MM.1S (cell line): ENCODE measurements at regions not wholly inside any gene's neighbourhood (a gene's known extent, or its start where the extent isn't known, plus 50 kb on each side); places are given as distances from the start of the nearest gene placed in this dataset.

Experiments used
- DNase-seq: peaks from one replicate; pipeline ENCODE4 v3.0.0-alpha.2; 2015
- H2AFZ ChIP-seq: fragments of 300-600 bp; sonication (generic); 2 replicates; pipeline ENCODE4 v1.6.0; 2016; ENCODE audit warnings: antibody characterized with exemption, low read length
- H3F3A ChIP-seq: fragments of 300-600 bp; sonication (generic); 2 replicates; pipeline ENCODE4 v1.6.1; 2016; ENCODE audit warnings: mild to moderate bottlenecking, antibody characterized with exemption, low read length, moderate library complexity, mixed read lengths; ENCODE audit not compliant: insufficient read depth
- H3K27ac ChIP-seq: fragments of 300-600 bp; sonication (generic); 2 replicates; pipeline ENCODE4 v1.5.1; 2016; ENCODE audit warnings: mild to moderate bottlenecking, low read length
- H3K27me3 ChIP-seq: fragments of 300-600 bp; sonication (generic); replicated peaks from 2 replicates; pipeline ENCODE4 v1.6.0; 2016; ENCODE audit warnings: low read length; ENCODE audit not compliant: insufficient read depth
- H3K36me3 ChIP-seq: fragments of 300-600 bp; sonication (generic); replicated peaks from 2 replicates; pipeline ENCODE4 v1.6.1; 2016; ENCODE audit warnings: mild to moderate bottlenecking, low read length, mixed read lengths; ENCODE audit not compliant: insufficient read depth
- H3K4me1 ChIP-seq: fragments of 300-600 bp; sonication (generic); 2 replicates; pipeline ENCODE4 v1.6.1; 2016; ENCODE audit warnings: low read length, mixed read lengths
- H3K4me2 ChIP-seq: fragments of 300-600 bp; sonication (generic); 2 replicates; pipeline ENCODE4 v1.6.0; 2016; ENCODE audit warnings: low read depth, low read length
- H3K4me3 ChIP-seq: fragments of 300-600 bp; sonication (generic); 2 replicates; pipeline ENCODE4 v1.5.1; 2016; ENCODE audit warnings: low read length, mixed read lengths
- H3K79me2 ChIP-seq: fragments of 300-600 bp; sonication (generic); 2 replicates; pipeline ENCODE4 v1.6.1; 2016; ENCODE audit warnings: mixed run types, low read length, mixed read lengths
- H3K9ac ChIP-seq: fragments of 300-600 bp; sonication (generic); 2 replicates; pipeline ENCODE4 v1.6.1; 2016; ENCODE audit warnings: low read length, mixed read lengths
- H3K9me2 ChIP-seq: fragments of 300-600 bp; sonication (generic); replicated peaks from 2 replicates; pipeline ENCODE4 v1.6.1; 2016; ENCODE audit warnings: mild to moderate bottlenecking, low read length, mixed read lengths; ENCODE audit not compliant: insufficient read depth
- H3K9me3 ChIP-seq: fragments of 300-600 bp; sonication (generic); replicated peaks from 2 replicates; pipeline ENCODE4 v1.6.1; 2016; ENCODE audit warnings: mild to moderate bottlenecking, low read length, mixed read lengths; ENCODE audit not compliant: insufficient read depth
- H4K20me1 ChIP-seq: fragments of 300-600 bp; sonication (generic); 2 replicates; pipeline ENCODE4 v1.6.1; 2016; ENCODE audit warnings: mild to moderate bottlenecking, low read length, moderate library complexity, mixed read lengths; ENCODE audit not compliant: insufficient read depth
- EZH2 ChIP-seq: fragments of 300-600 bp; sonication (generic); optimal IDR thresholded peaks from 2 replicates; pipeline ENCODE3; 2017; ENCODE audit warnings: low read depth, mild to moderate bottlenecking, antibody characterized with exemption, low read length, mixed read lengths
- EZH2phosphoT487 ChIP-seq: fragments of 300-600 bp; sonication (generic); IDR thresholded peaks from 2 replicates; pipeline ENCODE4 v1.6.1; 2018; ENCODE audit warnings: antibody characterized with exemption, low read length
- TF ChIP-seq, protein P1 (sequence below): fragments of 300-600 bp; sonication (generic); IDR thresholded peaks from 2 replicates; pipeline ENCODE4 v1.5.1; 2016; ENCODE audit warnings: antibody characterized with exemption, low read length, mixed read lengths

DNA sequence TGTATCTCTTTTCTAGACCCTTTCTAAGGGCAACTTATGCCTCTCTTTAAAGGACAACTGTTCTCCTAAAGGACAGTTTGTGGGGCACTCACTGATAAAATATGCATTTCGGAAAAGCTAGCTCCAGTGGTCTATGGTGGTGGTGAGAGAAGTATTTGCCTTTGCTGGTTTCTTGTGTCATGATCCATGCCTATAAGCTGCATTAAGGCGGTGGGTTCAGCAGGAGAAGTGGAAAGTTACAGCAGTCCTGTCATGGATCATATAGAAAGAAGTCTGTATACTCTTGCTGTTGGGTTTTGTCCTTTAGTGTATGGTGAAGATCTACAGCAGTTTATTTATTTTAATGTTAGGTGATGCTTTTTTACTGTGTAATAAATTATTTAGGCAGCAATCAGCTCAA is 563.9 kb upstream of the PSMD7 start:
- Histone ChIP-seq H3K4me1 (no peaks in the 10 kb centered on the region), H2AFZ (no peak overlapping the region), H3K27me3 (no peaks in the 10 kb centered on the region), H3K36me3 (no peaks in the 10 kb centered on the region), H3K9me3 (no peaks in the 10 kb centered on the region), H4K20me1 (no peaks in the 10 kb centered on the region), H3K4me2 (no peak overlapping the region), H3K4me3 (no peak overlapping the region), H3K27ac (no peak overlapping the region), H3F3A (no peaks in the 10 kb centered on the region), H3K79me2 (no peaks in the 10 kb centered on the region), H3K9ac (no peak overlapping the region), H3K9me2 (no peaks in the 10 kb centered on the region)
- no peak for DNase-seq
- TF ChIP-seq, protein P1, sequence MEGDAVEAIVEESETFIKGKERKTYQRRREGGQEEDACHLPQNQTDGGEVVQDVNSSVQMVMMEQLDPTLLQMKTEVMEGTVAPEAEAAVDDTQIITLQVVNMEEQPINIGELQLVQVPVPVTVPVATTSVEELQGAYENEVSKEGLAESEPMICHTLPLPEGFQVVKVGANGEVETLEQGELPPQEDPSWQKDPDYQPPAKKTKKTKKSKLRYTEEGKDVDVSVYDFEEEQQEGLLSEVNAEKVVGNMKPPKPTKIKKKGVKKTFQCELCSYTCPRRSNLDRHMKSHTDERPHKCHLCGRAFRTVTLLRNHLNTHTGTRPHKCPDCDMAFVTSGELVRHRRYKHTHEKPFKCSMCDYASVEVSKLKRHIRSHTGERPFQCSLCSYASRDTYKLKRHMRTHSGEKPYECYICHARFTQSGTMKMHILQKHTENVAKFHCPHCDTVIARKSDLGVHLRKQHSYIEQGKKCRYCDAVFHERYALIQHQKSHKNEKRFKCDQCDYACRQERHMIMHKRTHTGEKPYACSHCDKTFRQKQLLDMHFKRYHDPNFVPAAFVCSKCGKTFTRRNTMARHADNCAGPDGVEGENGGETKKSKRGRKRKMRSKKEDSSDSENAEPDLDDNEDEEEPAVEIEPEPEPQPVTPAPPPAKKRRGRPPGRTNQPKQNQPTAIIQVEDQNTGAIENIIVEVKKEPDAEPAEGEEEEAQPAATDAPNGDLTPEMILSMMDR: no peak
- TF ChIP-seq EZH2 (no peak), EZH2phosphoT487 (no peak)

DNA sequence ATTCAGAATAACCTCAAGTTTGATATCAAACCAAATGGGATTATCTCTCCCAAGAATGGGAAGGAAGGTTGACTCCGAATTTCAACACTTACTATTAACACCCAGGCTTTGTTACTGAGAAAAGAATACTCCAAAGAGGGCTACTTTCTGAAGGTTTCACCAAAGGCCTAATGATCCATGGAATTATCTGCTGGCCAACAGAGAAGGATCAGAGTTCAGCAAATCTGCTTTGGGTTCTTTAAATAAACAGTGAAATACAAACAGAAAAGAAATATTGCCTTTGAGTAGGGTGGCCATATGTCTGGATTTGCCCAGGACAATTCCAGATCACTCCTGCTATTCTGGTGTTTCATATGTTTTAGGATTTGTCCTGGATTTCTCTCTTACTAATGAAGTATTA is 564.5 kb upstream of the PSMD7 start:
- no peaks in the 10 kb centered on the region for H3K9me2 ChIP-seq
- TF ChIP-seq EZH2phosphoT487 (no peak), EZH2 (no peak)
- TF ChIP-seq, protein P1: no peak
- H3F3A ChIP-seq: no peaks in the 10 kb centered on the region
- no peaks in the 10 kb centered on the region for H3K36me3 ChIP-seq
- no peak overlapping the region for H2AFZ ChIP-seq
- no peak overlapping the region for H3K9ac ChIP-seq
- DNase-seq: no peak
- no peak overlapping the region for H3K4me3 ChIP-seq
- H3K9me3 ChIP-seq: no peaks in the 10 kb centered on the region
- no peaks in the 10 kb centered on the region for H4K20me1 ChIP-seq
- no peaks in the 10 kb centered on the region for H3K27me3 ChIP-seq
- no peaks in the 10 kb centered on the region for H3K79me2 ChIP-seq
- H3K4me1 ChIP-seq: no peaks in the 10 kb centered on the region
- no peak overlapping the region for H3K27ac ChIP-seq
- no peak overlapping the region for H3K4me2 ChIP-seq

DNA sequence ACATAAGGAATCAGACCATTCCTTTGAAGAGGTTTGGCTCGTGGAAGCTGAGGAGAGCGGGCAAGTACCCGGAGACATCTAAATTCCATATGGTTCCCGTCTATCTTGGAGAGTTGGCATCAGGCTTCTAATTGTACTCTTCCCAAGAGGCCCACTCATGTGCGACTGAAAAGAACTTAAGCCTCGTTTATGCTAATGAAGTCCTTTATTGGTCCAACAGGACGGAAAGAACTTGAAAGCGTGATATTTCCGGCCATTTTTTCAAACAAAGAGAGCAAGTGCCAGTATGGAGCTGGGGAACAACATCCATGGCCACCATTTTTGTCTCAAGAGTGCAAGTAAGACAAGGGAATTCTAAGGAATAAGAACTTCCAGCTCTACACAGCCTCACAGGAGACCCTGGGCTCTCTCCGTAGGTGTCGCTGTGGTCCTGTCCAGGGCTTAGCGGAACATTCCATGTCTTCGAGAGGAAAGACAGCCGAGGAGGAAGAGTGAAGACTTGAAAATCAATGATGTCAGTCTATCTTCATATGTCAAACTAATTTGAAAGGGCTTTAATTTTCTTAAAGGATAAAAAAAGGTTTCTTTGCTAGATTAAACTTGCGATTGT is 566.0 kb upstream of the PSMD7 start:
- no peaks in the 10 kb centered on the region for H3F3A ChIP-seq
- H3K4me2 ChIP-seq: no peak overlapping the region
- H3K4me1 ChIP-seq: no peaks in the 10 kb centered on the region
- no peaks in the 10 kb centered on the region for H3K79me2 ChIP-seq
- H4K20me1 ChIP-seq: no peaks in the 10 kb centered on the region
- H3K4me3 ChIP-seq: no peak overlapping the region
- H2AFZ ChIP-seq: no peak overlapping the region
- no peaks in the 10 kb centered on the region for H3K36me3 ChIP-seq
- no peak overlapping the region for H3K27ac ChIP-seq
- H3K9me2 ChIP-seq: no peaks in the 10 kb centered on the region
- no peak overlapping the region for H3K9ac ChIP-seq
- no peaks in the 10 kb centered on the region for H3K27me3 ChIP-seq
- TF ChIP-seq, protein P1: no peak
- no peak for TF ChIP-seq EZH2
- TF ChIP-seq EZH2phosphoT487: no peak
- DNase-seq: no peak
- no peaks in the 10 kb centered on the region for H3K9me3 ChIP-seq
